NCI-H526 treated with DMSO at 0.1 percent for 48 hours (cell line): ENCODE measurements at regions not wholly inside any gene's neighbourhood (a gene's known extent, or its start where the extent isn't known, plus 50 kb on each side); places are given as distances from the start of the nearest gene placed in this dataset.
A peak's percentile ranks its signal among the peaks of the same experiment; 100 is the strongest.
"Not testable (repeated sequence)": the region's sequence is repeated elsewhere in the genome, so short reads cannot be mapped to it uniquely, and the experiment has no call there.

Experiments
- DNase-seq: peaks from one replicate; lab custom pipeline; 2025; lab: John Stamatoyannopoulos, UW

GRCh38 chr6:140663772-140664171 is 1289.3 kb upstream of the CITED2 start:
- no peak for DNase-seq

GRCh38 chr6:140663094-140663493 is 1288.6 kb upstream of the CITED2 start:
- no peak for DNase-seq

- no peak for DNase-seq
These were observed 1287.2 kb upstream of the CITED2 start for GRCh38 chr6:140661691-140662090.

DNA sequence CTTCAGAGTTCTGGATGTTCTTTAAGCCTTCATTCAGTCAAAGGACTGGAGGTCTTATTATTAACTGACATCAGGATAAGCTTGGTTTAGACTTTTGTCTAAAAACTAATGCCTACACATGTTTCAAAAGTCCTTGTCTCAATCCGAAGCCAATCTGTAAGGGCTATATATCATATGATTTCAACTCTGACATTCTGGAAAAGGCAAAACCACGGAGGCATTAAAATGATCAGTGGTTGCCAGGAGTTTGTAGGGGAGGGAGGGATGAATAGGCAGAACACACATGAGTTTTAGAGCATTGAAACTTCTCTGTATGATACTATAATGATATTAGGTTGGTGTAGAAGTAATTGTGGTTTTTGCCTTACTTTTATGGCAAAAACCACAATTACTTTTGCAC is 1285.8 kb upstream of the CITED2 start:
- no peak for DNase-seq

DNA sequence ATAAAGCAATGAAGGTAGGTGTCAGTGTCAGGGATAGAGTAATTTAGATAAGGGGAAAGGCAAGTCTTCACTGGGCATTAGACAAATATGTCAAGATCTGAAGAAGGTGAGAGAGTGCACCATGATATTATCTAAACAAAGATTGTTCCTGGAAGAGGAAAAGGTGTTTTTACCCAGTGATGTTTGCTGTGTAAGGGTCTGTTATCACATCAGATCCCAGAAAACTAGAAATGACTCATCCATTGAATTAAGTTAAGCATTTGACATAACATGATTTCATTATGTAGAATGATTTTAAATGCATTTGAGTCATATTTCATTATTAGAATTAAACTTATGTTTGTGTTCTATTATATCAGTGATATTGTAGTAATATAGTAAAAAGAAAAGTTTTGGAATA is 1279.5 kb upstream of the CITED2 start:
- DNase-seq, result no peak

DNA sequence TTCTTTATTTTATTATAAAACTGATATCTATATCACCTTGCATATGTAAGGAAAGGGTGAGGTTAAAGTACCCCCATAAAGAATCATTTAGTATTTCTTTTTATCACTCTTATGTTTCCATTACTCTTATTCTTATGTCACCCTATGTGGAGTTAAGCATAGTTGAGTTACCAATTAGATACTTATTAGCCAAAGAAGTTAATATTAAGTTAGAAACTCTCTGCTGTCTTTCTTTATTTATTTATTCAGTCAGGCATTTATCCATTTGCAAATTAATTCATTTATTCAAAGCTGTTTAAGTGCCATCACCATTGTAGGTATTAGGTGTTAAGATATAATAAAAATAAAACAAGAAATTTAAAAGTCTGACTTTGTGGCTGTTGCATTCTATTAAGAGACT is 1279.1 kb upstream of the CITED2 start:
- no peak for DNase-seq

DNA sequence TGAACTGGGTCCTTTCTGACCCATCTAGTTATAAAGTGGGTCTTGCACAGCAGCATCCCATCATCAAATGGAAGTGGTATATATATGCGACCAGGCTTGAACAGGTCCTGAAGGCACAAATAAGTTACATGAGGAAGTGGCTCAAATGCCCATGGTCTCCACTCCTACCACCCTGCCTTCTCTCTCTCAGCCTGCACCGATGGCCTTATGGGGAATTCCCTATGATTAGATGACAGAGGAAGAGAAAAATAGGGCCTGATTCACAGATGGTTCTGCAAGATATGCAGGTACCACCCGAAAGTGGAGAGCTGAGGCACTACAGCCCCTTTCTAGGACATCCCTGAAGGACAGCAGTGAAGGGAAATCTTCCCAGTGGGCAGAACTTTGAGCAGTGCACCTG is 1275.1 kb upstream of the CITED2 start:
- not testable (repeated sequence) for DNase-seq

- DNase-seq, result not testable (repeated sequence)
These were observed 1272.9 kb upstream of the CITED2 start for GRCh38 chr6:140647322-140647721.

GRCh38 chr6:140644017-140644416 is 1269.6 kb upstream of the CITED2 start:
- DNase-seq, result no peak

GRCh38 chr6:140641412-140641811 is 1267.0 kb upstream of the CITED2 start:
- no peak for DNase-seq

GRCh38 chr6:140636908-140637402 is 1262.5 kb upstream of the CITED2 start:
- no peak for DNase-seq

DNA sequence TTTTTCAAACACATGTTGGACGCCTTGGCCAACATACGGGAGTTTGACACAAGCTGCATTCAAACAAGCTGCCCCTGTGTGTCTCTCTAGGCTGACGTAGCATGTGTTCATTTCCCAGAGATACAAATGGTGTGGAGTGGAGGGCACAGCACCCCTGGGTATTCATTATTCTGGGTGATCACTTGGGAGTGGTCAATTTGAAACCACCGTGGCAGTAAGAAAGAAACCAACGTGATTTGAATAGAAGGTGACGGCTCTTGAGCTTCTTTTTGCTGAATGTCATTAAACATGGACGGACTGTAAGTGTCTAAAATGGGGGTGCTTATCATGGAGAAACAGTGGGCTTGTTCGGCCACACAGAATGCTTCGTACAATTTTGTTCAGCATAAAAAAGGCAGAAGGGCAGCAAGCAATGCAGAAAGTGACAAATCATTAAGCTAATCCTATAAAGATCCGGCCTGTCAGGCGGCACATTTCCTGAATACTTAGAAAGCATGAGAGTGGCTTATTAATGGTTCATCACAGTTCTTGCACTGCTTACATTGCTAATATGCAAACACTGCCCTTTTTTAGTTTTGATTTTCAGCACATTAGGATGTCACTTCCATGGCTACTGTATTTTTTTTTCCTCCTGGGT is 1261.9 kb upstream of the CITED2 start:
- DNase-seq, result peak; percentile 16

DNA sequence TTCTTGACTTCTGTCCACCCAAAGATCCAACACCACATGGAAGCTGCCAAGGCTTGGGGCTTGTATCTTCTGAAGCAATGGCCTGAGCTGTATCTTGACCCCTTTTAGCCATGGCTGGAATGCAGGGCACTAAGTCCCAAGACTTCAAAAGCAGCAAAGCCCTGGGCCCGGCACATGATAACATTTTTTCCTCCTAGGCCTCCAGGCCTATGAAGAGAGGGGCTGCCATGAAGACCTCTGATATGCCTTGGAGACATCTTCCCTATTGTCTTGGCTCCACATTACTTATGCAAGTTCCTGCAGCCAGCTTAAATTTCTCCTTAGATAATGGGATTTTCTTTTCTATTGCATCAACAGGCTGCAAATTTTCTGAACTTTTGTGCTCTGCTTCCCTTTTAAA is 1252.6 kb upstream of the CITED2 start:
- no peak for DNase-seq

GRCh38 chr6:140623498-140623897 is 1249.0 kb upstream of the CITED2 start:
- no peak for DNase-seq

GRCh38 chr6:140620496-140620895 is 1246.0 kb upstream of the CITED2 start:
- no peak for DNase-seq

- no peak for DNase-seq
These were observed 1235.5 kb upstream of the CITED2 start for GRCh38 chr6:140609956-140610355.

DNA sequence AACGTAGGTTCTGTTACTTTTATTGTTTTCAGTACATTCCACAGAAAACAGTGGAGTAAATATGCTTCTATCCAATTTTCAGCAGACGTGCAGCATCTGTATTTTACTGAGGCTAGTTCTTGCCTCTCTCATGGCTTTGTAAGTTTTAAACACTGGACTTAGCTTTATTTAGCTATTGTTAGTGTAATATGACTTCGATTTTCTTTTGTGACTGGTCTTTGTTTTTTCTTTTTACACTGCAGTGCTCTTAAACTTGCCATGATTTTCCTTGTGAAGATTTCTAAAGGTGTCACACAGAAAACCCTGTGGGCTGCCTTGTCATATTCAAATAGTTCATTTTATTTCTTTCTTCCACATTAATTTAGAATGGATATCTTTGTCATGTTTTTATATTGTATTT is 1234.9 kb upstream of the CITED2 start:
- no peak for DNase-seq

- DNase-seq, result no peak
These were observed 1230.3 kb upstream of the CITED2 start for GRCh38 chr6:140604786-140605185.

- DNase-seq, result no peak
These were observed 1228.2 kb upstream of the CITED2 start for GRCh38 chr6:140602431-140603248.

DNA sequence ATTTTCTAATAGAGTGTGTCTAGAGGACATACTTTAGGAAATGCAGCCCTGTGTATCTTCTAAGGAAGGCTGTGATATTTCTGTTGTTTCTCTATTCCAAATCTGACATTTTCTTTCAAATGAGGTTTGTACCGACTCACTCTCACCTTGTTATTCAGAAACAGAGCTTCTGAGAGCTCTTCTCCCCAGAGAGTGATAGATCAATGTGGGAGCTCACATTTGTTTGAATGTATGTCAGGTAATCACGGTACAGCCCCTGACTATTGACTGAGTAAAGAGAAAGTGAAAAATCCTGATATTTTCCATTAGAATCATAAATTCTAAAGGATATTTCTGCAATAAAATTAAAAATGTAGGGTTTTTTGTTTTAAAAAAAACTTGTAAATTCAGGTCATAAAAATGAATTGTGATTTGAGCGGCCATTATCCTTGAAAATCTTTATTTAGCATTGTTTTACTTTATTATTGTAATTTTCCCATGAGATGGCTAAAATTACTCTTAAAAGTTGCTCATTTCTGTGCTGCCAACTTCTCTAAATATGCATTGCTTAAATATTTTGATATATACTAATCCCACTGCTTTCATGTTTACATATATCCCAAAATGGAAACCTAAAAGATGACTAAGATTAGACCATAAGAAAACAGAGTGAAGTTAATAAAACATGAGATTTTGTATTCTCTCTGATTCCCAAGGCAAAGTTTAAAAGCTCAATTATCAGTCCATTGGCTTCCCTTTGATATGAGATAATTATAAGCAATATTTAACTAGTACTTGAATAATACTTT is 1226.8 kb upstream of the CITED2 start:
- no peak for DNase-seq

- no peak for DNase-seq
These were observed 1225.5 kb upstream of the CITED2 start for GRCh38 chr6:140599916-140600315.

DNA sequence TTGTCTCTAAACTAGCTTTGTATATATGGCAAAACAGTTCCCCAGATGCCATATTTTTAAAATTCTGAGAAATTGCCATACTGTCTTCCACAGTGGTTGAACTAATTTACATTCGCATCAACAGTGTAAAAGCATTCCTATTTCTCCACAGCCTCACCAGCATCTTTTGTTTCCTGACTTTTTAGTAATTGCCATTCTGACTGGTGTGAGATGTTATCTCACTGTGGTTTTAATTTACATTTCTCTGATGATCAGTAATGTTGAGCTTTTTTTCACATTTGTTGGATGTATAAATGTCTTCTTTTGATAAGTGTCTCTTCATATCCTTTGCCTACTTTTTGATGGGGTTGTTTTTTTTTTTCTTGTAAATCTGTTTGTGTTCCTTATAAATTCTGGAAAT is 1222.7 kb upstream of the CITED2 start:
- DNase-seq, result no peak

- DNase-seq, result no peak
These were observed 1220.3 kb upstream of the CITED2 start for GRCh38 chr6:140594806-140595128.
